Spleen (tissue), 11 donors: ENCODE measurements at regions not wholly inside any gene's neighbourhood (a gene's known extent, or its start where the extent isn't known, plus 50 kb on each side); places are given as distances from the start of the nearest gene placed in this dataset.

Experiments
- DNase-seq: peaks from one replicate; pipeline ENCODE4 v3.0.0-alpha.2; 2020
- H3K27ac ChIP-seq, 8 donors: fragments of 200-600 bp; sonication (generic) in 7 of 8; 1 replicate in 4 of 8; 2 replicates in 4 of 8; pipeline versions ENCODE4 v1.5.0 to v1.8.0; 2016 to 2021; ENCODE audit warnings: inconsistent platforms in 4 of 8, mild to moderate bottlenecking in 4 of 8, moderate library complexity in 1 of 8
- H3K27me3 ChIP-seq, 7 donors: fragments of 200-600 bp; sonication (generic) in 6 of 7; replicated peaks in 1 of 7; 1 replicate in 4 of 7; 2 replicates in 3 of 7; pipeline versions ENCODE4 v1.5.0 to v1.8.0; 2016 to 2021; ENCODE audit warnings: inconsistent platforms in 3 of 7, mild to moderate bottlenecking in 1 of 7
- H3K36me3 ChIP-seq, 6 donors: fragments of 200-600 bp; sonication (generic) in 5 of 6; 1 replicate in 4 of 6; 2 replicates in 2 of 6; pipeline versions ENCODE4 v1.5.0 to v1.8.0; 2016 to 2021; ENCODE audit warnings: inconsistent platforms in 2 of 6
- H3K4me1 ChIP-seq, 6 donors: fragments of 200-600 bp; sonication (generic) in 5 of 6; 1 replicate in 3 of 6; 2 replicates in 3 of 6; pipeline versions ENCODE4 v1.5.0 to v1.8.0; 2016 to 2021; ENCODE audit warnings: inconsistent platforms in 3 of 6
- H3K4me3 ChIP-seq, 8 donors: fragments of 200-600 bp; sonication (generic) in 7 of 8; 1 replicate in 4 of 8; 2 replicates in 4 of 8; pipeline versions ENCODE4 v1.5.0 to v1.8.0; 2016 to 2021; ENCODE audit warnings: inconsistent platforms in 4 of 8, mild to moderate bottlenecking in 4 of 8, moderate library complexity in 2 of 8
- H3K9me3 ChIP-seq, 8 donors: fragments of 200-600 bp; sonication (generic) in 7 of 8; 1 replicate in 4 of 8; 2 replicates in 4 of 8; pipeline versions ENCODE4 v1.5.0 to v1.8.0; 2016 to 2021; ENCODE audit warnings: inconsistent platforms in 4 of 8
- CTCF ChIP-seq, 11 experiments: fragments of 200-600 bp in 7 of 11; fragments of 450-650 bp in 4 of 11; sonication (generic) in 4 of 11; IDR thresholded peaks in 8 of 11; conservative IDR thresholded peaks in 3 of 11; 1 replicate in 7 of 11; 2 replicates in 4 of 11; pipeline versions ENCODE4 v1.4.0 to v1.8.0; 2016 to 2021; ENCODE audit warnings: antibody characterized with exemption in 11 of 11, inconsistent platforms in 4 of 11, mild to moderate bottlenecking in 1 of 11
- POLR2A ChIP-seq, 3 donors: fragments of 450-650 bp; IDR thresholded peaks; one replicate each; pipeline ENCODE4 v1.5.1; 2017; ENCODE audit warnings: antibody characterized with exemption in 3 of 3, mild to moderate bottlenecking in 1 of 3
- POLR2AphosphoS5 ChIP-seq, 3 donors: sonication (generic); formaldehyde crosslinking; IDR thresholded peaks; one replicate each; pipeline ENCODE4 v1.5.1; 2017; ENCODE audit warnings: antibody characterized with exemption in 3 of 3
- WGBS, 5 donors: extraction: QIAGEN DNeasy Blood & Tissue Kit in 3 of 5; methylation state at CpG; one replicate each; pipeline versions ENCODE4 v1.1.5 to v1.1.7; 2013 to 2018; 5-methylcytosine and 5-hydroxymethylcytosine counted together
- intact Hi-C: fragments of 100-400 bp; cut with DNase I; formaldehyde crosslinking; loops from one replicate; pipeline ENCODE4 v1.15.0; 2023; ENCODE audit warnings: low total_unique reads
- donor health status: healthy with polysubstance abuse.
- donor health status: DM: no; HTN: no; CAD: no; lungs with moderate emphysema.
- donor health status: DM: no; HTN: no; CAD: no.
- donor health status: Bipolar disorder and iron deficiency.
- donor health status: healthy.
- donor health status: DM: no; HTN: no; CAD: no.
- donor health status: DM: yes; HTN: yes; CAD: no.

- H3K9me3 ChIP-seq: no peaks in the 10 kb centered on the region
- H3K36me3 ChIP-seq: no peaks in the 10 kb centered on the region
- peak overlapping the region in 1 of 8 donors; percentile 17 for H3K27ac ChIP-seq
- no peak overlapping the region for H3K4me3 ChIP-seq
- no peaks in the 10 kb centered on the region for H3K27me3 ChIP-seq
- DNase-seq: no peak
- TF ChIP-seq POLR2A (IDR thresholded peaks at IDR 0.05) (no peak), POLR2AphosphoS5 (IDR thresholded peaks at IDR 0.05) (no peak), CTCF (IDR thresholded peaks at IDR 0.05 in 8 of 11, conservative IDR thresholded peaks at IDR 0.05 in 3 of 11) (no peak)
- H3K4me1 ChIP-seq: no peaks in the 10 kb centered on the region
- intact Hi-C loops: no loop called here
- 70 to 88% (median 77%) methylated on average over 4 of the region's 4 CpGs for WGBS, 5 donors
Measured at GRCh38 chr6:100176951-100177710, 183.1 kb upstream of the MCHR2 start.

- DNase-seq: no peak
- Histone ChIP-seq H3K27me3 (no peaks in the 10 kb centered on the region), H3K36me3 (no peaks in the 10 kb centered on the region), H3K27ac (peak overlapping the region in 1 of 8 donors; percentile 20), H3K9me3 (no peaks in the 10 kb centered on the region), H3K4me3 (no peak overlapping the region), H3K4me1 (no peaks in the 10 kb centered on the region)
- TF ChIP-seq POLR2AphosphoS5 (IDR thresholded peaks at IDR 0.05) (no peak), POLR2A (IDR thresholded peaks at IDR 0.05) (no peak), CTCF (IDR thresholded peaks at IDR 0.05 in 8 of 11, conservative IDR thresholded peaks at IDR 0.05 in 3 of 11) (peak in 3 of 11 experiments; percentile 14 to 21 (median 18))
- intact Hi-C loops: no loop called here
- WGBS, 5 donors: 45 to 50% (median 47%) methylated on average over 6 of the region's 6 CpGs
Measured at GRCh38 chr6:100176311-100176950, 182.4 kb upstream of the MCHR2 start.

GRCh38 chr6:100175814-100176310, 181.8 kb upstream of the MCHR2 start:
- no peak for DNase-seq
- Histone ChIP-seq H3K27me3 (no peaks in the 10 kb centered on the region), H3K27ac (peak overlapping the region in 1 of 8 donors; percentile 20), H3K4me3 (no peak overlapping the region), H3K9me3 (no peaks in the 10 kb centered on the region), H3K36me3 (no peaks in the 10 kb centered on the region), H3K4me1 (no peaks in the 10 kb centered on the region)
- WGBS, 5 donors: 46 to 63% (median 59%) methylated on average over 1 of the region's 1 CpG
- intact Hi-C loops: no loop called here
- TF ChIP-seq POLR2A (IDR thresholded peaks at IDR 0.05) (no peak), POLR2AphosphoS5 (IDR thresholded peaks at IDR 0.05) (no peak), CTCF (IDR thresholded peaks at IDR 0.05 in 8 of 11, conservative IDR thresholded peaks at IDR 0.05 in 3 of 11) (no peak)

- no peak for DNase-seq
- Histone ChIP-seq H3K4me1 (no peaks in the 10 kb centered on the region), H3K9me3 (no peaks in the 10 kb centered on the region), H3K27ac (no peak overlapping the region), H3K27me3 (no peaks in the 10 kb centered on the region), H3K36me3 (no peaks in the 10 kb centered on the region), H3K4me3 (no peak overlapping the region)
- 0 to 93% (median 91%) methylated on average over 1 of the region's 1 CpG for WGBS, 5 donors
- intact Hi-C loops: no loop called here
- TF ChIP-seq CTCF (IDR thresholded peaks at IDR 0.05 in 8 of 11, conservative IDR thresholded peaks at IDR 0.05 in 3 of 11): no peak
Measured at GRCh38 chr6:100173211-100173610, 179.2 kb upstream of the MCHR2 start.
